NCI-H1417 (cell line): ENCODE measurements at regions not wholly inside any gene's neighbourhood (a gene's known extent, or its start where the extent isn't known, plus 50 kb on each side); places are given as distances from the start of the nearest gene placed in this dataset.

Source experiments
- DNase-seq, 3 experiments: peaks; one replicate each; lab custom pipeline; 2025; lab: John Stamatoyannopoulos, UW

DNA sequence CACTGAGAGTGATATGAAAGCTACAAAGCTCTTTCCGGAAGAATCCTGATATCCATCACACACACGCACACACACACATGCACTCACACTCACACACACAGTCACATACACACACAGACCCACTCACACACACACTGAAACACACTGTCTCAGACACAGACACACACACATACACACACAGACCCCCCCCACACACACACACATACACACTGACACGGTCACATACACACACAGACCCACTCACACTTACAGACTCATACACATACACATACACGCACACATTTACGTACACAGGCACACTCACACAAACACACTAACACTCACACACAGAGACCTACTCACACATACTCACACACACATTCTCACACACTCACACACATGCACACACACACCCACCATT is 58.6 kb downstream of the LIG4 start:
- DNase-seq, result no peak

DNA sequence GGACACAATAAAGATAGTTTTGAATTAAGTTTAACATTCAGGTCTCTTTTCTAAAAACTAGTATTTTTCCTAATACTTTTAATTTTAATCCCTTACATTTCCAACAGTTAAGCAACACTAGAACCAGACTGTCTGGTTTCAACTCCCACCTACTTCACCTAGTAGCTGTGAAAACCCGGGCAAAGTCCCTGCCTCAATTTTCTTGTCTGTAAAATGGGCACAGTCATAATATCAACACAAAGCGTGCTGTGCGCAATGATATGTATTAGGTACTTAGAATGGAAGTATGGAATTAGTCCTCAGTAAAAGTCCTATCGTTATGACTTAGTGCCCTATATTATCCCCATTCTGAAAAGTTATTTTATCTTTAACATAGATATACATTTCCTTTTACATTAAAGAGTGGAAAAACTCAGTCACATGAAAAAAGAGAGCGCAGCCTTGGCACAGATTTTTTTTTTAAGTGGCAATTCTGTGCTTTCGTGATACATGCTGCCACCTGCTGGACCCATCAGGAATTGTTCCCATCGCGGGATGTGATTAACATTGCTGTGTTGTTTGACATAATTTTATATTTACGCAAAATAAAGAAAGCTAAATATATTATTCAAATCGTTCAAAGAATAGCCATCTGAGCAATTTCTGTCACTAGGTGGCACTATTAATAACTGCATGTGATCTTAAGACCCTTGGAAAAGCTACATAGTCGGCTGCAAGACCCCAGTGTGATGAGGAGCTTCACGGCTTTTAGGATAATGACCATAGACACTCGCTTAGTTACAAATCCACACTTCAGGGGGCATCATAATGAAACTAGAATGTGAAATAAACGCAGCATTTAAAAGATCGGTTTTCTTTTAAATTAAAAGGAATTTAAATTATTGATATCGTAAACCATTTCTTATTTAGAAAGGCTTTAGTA is 59.9 kb downstream of the LIG4 start:
- peak; percentile 66 to 88 (median 87) for DNase-seq

DNA sequence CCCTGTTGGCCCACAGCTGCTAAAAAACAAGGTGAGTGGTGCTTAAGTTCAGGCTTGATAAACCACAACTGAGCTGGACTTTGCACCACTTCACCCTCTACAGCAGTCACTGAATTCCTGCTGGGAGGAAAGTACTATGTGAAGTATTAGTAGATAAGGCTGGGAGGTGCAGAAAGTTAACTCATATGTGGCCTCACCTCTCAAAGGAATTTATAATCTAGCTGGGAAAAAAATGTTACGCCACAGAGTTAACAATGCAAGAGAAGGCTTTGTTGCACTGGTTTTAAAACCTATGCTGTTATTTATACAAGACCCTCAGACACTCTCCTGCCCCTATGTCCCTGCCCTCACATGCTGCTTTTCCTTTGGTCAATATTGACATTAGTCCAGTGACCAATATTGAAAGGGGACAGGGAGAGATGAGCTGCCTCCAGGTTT is 60.9 kb downstream of the LIG4 start:
- DNase-seq, result peak in 2 of 3 experiments; percentile 55 to 73

DNA sequence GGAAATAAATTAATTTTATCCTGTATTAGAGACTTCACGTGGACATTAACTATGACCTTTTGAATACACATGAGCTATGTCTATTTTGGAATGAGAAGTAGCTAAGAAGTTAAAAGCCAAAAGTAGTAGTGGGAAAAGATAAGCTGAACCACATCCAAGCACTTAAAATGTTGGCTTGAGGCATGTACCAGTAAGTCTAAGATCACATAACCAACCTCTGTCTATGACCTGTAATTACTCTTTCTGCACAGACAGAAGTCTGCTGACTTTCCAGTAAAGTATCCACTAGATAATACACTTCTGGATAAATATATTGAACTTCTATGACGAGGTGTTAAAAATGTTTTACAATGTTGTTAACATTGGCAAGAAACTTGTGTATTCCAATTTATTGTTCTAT is 68.7 kb downstream of the LIG4 start:
- DNase-seq, result no peak

DNA sequence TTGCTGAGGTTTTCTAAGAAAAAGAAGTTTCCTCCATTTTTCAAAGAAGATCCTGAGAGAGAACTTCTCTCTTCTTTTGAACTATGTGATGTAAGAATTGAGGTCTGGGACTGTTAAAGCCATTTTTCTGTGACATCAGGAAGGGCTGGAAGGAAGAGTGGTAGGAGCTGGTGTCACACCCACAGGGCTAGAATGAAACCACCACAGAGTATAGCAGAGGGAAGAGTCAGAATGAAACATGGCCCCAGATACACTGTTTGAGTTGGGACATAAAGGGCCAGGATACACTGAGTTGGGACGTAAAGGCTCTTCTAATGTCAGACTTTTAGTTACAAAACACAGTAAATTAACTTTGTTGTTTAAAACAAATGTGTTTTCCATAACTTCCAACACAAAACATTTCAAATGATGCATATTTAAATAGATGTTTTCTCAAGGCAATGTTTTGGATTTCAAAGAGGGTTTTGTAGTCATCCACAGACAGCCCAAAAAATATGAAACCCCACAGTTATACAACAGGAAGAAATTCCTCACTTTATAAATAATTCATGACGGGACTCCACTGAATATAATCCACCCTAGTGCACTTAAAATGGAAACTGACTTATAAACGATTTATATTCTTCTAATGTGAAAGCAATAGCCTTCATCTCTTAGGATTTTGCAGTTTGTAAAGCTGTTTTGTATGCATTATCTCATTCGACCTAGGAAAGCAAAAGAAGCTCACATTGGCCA is 72.5 kb downstream of the LIG4 start:
- no peak for DNase-seq

DNA sequence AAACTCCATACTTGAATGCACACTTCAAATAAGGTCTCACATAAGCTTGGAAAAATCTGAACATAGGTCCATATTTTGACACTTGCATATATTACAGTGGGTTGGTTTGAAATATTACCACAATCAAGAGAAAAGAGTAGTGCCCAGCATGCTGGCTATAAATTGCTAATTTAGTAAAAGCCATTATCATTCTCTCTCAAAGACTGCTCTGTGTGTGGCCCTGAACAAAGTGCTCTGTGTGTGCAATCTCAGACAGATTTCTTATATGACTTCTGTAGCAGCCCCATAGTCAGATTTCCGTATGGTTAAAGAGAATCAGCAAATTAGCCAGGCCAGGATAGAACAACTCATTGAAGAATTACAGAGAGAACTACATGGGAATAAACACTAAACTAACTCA is 78.2 kb downstream of the LIG4 start:
- DNase-seq, result no peak

DNA sequence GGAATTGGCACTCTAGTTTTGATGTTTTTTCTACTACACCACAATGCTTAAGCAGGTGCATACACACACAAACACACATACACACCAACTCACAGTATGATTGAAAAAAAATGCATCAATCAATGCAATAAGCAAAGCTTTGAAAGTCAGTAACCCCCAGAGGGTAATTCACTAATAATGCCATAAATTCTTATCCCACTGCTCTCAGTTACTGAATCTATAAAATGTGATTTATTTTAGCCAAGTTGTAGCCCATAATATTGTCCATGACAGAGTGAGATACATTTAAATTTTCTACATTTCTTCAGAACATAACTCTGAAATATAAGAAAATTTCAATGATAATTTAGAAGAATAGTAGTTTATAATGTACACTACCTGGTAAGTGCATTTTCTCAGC is 87.9 kb downstream of the LIG4 start:
- DNase-seq, result no peak

DNA sequence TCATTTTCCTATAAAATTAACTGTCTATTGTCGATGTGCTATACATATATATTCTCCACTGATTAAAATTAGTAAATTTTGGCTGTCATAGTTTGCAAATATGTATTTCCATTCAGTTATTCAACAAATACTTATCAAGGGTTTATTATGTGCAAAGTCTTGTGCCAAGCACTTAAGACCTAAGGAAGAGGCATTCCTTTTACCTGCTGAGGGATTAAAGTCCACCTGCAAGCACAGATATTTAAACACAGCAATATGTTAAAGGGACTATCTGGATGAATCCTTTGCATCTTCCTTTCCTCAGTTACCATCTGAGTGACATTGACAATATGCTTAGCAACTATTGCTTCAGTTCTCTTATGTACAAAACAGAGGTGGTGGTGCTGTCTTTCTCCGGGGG is 89.3 kb downstream of the LIG4 start:
- no peak for DNase-seq

DNA sequence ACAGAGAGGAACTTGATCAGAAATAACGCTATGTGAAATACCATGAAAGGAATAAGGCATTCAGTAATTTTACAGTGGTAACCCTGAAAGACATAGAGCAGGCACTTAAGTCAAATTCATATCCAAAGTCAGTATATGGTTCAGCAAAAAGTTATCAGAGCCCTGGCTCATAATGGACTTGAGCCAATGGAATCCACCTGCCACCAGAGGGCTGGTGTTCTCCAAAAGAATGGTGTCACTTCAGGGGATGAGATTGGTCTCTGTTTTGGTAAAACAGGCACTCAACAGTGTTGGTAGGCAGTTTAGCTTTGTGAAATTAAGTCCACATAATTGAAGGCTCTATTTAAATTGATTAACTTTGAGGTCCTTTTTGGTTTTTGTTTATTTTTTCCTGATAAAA is 93.9 kb downstream of the LIG4 start:
- no peak for DNase-seq

DNA sequence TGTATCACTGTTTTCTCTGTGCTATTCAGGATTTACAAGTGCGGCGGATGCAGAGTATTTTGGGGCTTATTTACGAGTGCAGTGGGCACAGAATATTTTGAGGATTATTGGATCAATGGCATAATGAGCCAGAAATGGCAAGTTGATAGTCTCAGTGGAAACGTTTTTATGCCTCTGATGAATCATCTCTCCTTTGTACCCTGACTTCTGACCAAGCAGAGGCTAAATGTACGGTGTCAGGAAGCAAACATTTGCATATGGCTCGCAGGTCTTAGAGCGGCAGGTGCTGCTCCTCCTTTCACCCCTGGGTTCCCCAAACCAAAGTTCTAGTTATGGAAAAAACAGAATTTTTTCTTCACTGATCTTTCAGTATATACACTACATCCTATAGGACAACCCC is 94.5 kb downstream of the LIG4 start:
- DNase-seq, result no peak

DNA sequence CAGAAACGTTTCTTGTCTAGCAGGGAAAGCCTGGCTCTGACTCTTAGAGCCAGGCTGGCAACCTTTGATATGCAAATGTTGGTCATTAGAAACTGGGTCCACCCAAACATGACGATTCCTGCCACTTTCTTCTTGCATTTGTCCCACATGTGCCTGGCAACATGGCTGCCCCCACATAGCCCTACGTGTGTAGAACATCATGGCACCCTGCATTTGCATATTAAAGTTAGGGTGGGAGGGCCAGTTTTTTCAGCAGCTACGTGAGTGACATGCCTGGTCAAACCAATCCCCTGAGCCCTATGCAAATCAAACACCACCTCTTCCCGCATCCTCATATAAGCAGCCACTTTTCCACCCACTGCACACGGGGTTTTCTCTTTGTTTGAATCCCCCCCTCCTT is 95.0 kb downstream of the LIG4 start:
- no peak for DNase-seq

DNA sequence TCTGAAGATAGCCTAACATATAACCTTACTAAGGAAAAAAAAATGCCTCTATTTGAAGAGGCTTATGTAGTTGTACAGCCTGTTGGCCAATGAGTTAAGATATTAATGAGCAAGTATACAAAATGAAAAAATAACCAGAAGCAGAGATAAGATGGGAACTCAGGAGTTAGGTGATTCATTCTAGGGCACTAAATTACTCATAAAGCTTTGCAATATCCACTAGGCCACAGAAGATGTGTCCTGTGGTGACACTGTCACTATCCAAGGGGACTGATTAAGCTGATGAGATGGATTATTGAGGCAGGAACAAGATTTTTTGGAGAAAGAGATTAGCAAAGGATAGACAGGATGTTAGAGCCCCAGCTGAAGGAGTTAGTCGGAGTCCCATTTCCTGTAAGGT is 99.6 kb downstream of the LIG4 start:
- no peak for DNase-seq

DNA sequence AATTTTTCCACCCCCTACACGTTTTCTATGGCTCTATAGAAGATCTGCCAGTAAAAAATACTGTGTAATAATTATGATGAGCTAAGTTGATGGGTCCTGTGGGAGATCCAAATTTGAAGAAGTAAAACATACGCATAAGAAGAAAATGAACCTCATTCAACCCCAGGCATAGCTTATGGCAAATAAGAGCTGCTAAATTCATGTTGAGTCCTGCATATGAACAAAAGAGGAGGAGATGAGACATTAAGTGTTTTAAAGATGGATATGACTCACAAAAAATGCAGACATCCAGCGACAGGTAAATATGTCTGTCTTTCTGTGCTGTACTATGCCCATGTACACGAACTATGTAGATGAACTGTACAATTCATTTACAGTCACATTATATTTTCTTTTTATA is 101.9 kb downstream of the LIG4 start:
- DNase-seq, result peak in 1 of 3 experiments; percentile 55

DNA sequence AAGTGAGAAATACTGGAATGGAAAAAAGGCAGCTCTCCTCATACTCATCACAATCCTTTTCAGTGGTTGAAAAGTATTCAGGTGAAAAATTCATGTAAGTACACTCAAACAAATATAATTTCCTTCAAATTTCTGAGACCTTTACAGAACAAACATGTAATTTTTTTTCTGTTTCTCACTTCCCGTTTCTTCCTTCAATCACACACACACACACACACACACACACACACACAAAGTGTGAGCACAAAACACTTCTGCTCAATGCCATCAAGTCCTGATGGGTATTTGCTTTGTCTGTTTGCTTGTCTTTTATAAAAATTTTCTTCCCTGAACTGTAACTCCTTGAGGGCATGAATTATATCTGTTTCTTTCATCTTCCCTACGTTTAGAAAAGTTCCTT is 110.6 kb downstream of the LIG4 start:
- DNase-seq, result no peak

DNA sequence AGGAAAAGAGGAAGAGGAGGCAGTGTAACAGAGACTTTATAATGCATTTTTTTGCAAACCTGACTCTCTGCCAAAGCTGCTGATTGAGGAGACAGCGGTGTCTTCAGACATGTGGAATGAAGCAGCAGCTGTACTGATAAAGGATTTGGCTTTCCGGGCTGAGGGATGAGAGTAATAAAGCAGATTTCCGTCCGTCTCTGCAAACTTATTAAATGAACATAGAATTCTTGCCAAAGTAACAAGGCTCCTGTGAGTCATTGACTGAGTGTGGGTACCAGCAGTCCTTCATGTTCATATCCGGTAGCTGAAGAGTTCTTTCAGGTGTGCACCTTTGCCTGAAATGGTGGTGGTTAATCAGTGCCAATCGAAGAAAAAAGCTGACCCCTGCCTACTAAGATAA is 112.6 kb downstream of the LIG4 start:
- DNase-seq, result no peak

DNA sequence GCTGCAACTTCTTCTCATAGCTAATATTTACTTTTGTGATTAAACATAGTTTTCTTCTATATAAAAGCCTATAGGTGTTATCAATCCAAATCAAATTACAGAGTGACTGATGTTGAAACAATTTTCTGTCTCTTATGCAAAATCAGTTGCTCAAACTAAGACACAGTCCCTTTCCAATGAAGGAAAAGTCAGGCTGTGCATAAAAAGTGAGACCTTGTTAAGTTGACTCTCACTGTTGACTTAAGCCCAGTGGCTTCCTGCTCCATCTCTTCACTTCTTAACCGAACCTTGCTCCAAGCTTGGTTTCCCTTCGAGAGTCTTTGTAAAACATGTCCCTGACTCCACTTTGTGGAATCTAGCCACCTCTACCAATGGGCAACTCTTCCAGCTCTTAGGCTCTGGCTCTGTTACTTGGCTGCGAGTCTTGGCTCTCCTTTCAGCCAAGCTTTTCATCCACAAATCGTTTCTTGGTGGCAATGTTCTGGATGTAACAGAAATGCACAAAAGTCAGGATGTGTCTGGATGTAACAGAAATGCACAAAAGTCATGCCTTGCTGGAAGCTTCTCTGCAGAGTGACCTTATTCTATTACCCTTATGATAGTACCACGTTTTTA is 118.9 kb downstream of the LIG4 start:
- no peak for DNase-seq

DNA sequence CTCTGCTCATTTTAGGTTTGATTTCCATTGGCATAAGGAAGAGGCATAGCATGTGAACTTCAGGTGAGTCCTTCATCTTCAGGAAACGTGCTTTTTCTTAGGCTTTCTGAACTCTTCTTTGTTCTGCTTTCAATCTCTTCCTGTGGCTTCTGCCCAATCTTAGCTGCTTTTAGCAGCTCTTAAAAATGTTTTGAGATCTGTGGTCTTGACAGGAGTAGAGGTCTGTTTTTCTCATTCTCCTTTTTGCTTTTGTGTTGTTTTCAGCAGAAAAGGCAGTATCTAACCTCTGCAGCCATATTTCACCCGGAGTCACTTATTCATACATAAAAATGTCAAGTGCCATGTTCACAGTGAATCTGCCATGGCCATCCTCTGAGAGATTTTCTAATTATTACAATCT is 120.3 kb downstream of the LIG4 start:
- DNase-seq, result no peak

DNA sequence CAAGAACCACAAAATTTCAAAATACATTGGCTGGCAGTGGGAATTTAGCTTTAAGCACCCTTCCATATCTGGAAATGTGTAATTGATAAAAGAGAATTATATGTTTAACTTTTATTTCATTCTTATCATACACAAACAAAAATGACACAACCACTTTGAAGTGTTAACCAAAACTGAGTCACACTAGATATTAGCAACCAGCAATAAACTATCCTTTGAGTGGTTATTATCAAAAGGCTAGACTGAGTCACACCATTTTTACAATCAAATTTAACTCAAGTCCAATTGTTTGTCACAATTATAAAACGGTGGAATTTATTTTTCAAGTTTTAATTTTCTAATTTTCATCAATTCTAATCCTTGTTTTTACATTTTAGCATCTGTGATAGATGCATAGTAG is 121.7 kb downstream of the LIG4 start:
- no peak for DNase-seq

DNA sequence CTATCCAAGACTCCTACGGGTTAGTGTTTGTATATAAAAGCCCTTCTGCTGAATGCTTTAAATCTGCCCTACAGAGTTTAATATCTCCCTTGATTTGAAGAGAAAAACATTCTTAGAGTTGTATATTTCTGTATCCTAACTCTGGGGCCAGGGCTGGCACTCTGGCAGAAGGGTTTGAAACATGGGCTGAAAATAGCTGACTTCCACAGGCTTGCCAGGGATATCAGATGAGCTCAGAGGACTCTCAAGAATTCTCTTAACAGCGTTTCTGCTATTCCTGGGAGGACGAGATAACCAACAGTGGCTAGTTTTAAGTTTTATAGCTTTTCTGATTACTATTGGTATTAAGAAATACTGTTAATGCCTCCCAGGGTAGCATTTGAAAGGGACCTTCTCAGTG is 127.5 kb downstream of the LIG4 start:
- no peak for DNase-seq

DNA sequence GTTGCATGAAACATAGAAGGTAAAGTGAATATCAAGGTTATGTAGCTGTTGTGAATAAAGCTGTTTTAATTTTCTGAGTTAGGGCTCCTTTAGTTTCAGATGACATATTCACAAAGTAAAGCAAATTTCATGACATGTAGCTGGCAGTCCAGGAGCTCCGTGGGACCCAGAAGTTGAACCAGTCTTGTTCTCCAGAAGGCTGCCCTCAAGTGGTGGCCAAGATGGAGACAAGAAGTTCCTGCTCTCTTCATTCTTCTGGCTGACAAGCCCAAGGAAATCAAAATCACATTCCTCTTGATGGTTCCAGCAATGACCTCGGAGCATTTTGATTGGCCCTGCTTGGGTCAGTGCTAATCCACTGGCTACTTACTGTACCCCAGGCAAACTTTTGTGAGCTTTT is 128.7 kb downstream of the LIG4 start:
- DNase-seq, result peak; percentile 4 to 40 (median 21)

DNA sequence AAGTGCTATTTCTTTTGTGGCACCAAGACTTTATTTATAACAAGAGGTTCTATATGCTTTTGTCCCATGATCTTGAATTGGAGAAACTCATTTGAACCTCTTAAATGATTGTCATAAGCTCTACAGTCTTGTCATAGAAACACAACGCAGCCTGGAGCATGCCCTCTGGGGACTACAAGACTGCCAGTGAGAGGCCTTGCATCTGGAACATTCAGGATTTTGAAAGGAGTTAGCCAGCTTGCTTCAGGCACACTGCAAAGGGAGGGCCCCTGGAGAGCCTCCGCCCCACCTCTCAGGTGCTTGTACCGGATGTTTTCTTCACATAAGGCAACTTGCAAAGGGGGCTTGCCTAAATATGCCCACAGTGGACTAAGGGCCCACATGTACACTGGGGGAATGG is 130.5 kb downstream of the LIG4 start:
- DNase-seq, result no peak

DNA sequence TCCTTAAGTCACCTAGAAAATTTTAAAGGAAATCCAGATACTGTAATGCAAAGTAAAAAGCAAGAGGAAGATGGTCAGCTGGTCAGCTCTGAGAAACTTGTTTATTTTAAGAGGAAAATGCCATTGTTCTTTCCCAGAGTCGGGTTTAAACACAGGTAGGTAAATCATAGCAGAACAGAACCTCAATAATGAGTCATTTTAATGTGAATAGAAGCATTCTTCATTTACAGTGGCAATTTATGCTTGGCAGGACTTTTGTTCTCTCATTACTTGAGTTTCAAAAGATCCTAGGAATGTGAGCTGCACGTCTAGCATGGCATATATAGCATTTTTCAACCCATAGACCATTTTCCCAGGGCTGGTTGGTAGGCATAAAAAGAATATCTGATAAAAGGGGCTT is 132.3 kb downstream of the LIG4 start:
- DNase-seq, result no peak

DNA sequence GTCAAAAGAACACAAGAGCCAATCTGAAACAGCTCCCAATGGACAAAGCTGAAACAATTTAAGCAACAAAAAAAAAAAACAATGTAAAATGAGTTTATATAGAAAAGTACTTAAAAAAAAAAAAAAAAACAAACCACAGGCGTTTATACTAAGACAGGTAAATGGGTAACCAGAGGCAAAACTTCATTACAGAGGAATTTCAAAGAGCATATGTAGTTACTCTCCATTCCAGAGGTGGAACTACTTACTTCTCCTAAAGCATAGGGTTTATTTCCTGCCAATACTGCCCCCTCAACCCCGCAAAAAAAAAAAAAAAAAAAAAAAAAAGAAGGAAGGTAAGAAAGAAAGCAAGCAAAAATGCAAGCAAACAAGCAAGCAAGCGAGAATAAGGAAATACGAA is 132.9 kb downstream of the LIG4 start:
- DNase-seq, result no peak
